ENCODE measurements at regions not wholly inside any gene's neighbourhood (a gene's known extent, or its start where the extent isn't known, plus 50 kb on each side); places are given as distances from the start of the nearest gene placed in this dataset.

DNA sequence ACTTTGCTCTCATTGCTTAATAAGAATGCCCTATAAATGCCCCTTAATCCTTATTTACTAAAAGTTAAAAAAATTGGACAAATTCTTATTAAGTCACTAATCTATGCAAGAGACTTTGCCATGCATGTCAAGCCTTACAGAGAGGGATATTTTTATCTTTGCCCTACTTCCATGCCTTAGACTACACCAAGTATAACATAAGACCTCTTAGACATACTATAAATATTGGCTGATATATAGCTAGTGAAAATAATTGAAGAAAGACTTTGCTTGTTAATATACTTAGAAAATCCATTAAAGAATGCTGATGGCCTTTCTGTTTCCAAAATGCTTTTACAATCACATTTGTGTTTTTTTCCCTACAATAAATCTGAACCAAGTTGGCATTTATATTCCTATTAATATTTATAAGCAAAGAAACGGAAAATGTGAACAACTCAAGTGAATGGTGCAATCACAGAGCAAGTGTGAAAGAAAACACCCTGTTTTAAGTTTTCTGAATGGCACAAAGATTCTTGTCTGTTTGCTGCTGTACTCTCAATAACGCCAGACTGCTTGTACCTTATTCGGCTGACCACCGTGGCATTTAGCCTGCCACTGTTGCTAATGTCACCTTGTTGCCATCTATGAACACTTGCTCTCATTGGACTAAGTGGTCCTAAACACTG is 105.0 kb downstream of the MC4R start:
- no peak for DNase-seq (ENCODE audit: low read depth, low spot score)
- in situ Hi-C loops (cut with HindIII; ENCODE audit: low sequenced_read_pairs), result no loop called here
- no peak overlapping the region for H3K4me3 ChIP-seq (ENCODE audit: low read depth, low read length)
- TF ChIP-seq, protein P1, sequence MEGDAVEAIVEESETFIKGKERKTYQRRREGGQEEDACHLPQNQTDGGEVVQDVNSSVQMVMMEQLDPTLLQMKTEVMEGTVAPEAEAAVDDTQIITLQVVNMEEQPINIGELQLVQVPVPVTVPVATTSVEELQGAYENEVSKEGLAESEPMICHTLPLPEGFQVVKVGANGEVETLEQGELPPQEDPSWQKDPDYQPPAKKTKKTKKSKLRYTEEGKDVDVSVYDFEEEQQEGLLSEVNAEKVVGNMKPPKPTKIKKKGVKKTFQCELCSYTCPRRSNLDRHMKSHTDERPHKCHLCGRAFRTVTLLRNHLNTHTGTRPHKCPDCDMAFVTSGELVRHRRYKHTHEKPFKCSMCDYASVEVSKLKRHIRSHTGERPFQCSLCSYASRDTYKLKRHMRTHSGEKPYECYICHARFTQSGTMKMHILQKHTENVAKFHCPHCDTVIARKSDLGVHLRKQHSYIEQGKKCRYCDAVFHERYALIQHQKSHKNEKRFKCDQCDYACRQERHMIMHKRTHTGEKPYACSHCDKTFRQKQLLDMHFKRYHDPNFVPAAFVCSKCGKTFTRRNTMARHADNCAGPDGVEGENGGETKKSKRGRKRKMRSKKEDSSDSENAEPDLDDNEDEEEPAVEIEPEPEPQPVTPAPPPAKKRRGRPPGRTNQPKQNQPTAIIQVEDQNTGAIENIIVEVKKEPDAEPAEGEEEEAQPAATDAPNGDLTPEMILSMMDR (IDR thresholded peaks at IDR 0.05; ENCODE audit: low read depth, low read length), result no peak

DNA sequence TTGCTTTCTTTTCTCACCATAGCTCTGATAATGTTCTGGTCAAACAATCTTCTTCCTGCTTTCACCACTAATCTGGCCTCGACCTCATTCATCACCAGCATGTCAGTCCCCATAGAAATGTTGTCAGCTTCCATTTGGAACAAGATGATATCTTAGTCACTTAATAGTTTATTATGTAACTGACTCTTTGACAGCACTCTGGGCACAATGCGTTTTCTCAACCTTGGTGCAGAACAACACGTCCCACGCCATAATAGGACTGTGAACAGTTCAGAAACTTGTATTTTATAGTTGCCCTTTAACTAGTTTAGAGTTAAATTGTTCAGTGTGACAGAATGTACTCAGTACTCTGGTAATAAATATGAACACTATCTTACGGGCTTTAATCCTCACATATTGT is 106.0 kb downstream of the MC4R start:
- H3K4me3 ChIP-seq (ENCODE audit: low read depth, low read length), result no peak overlapping the region
- in situ Hi-C loops (cut with HindIII; ENCODE audit: low sequenced_read_pairs), result no loop called here
- DNase-seq (ENCODE audit: low read depth, low spot score), result no peak
- TF ChIP-seq, protein P1 (IDR thresholded peaks at IDR 0.05; ENCODE audit: low read depth, low read length), result no peak

DNA sequence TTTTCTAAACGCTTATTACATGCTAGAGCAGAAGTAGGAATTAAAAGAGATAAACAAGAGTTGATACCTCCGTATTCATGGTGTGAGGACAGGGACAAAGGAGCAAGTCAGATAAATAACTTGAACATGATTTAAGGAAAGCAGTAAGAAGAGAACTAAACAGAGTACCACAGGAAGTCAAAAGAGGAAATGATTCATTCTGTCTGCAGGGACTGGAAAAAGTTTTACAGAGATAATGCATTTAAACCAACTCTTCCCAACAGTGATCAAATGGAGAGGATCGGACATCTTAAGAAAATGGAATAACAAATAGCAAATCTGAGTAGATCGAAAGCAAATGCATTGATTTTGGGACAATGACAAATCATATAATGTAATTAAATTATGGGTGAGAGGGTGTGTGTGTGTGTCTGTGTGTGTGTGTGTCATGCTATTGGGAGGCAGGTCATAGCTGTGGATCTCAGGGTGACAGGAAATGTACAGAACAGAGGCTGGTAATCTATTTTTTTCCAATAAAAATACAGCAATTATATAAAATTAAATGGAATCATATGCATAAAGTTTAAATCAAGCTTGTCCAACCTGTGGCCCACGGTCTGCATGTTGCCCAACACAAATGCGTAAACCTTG is 113.4 kb downstream of the MC4R start:
- in situ Hi-C loops (cut with HindIII; ENCODE audit: low sequenced_read_pairs), result no loop called here
- no peak overlapping the region for H3K4me3 ChIP-seq (ENCODE audit: low read depth, low read length)
- TF ChIP-seq, protein P1 (IDR thresholded peaks at IDR 0.05; ENCODE audit: low read depth, low read length), result no peak
- peak; percentile 51 for DNase-seq (ENCODE audit: low read depth, low spot score)

DNA sequence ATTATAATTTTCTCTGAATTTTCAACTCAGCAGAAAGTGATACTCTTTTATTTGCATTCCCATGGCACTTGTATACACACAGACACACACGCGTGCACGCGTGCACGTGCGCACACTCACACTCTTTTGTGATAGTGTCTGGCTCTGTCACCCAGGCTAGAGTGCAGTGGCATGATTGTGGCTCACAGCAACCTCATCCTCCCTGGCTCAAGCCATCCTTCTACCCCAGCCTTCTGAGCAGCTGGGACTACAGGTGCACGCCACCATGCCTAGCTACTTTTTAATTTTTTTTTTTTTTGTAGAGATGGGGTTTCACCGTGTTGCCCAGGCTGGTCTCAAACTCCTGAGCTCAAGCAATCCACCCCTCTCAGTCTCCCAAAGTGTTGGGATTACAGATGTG is 123.2 kb downstream of the MC4R start:
- no peak for DNase-seq (ENCODE audit: low read depth, low spot score)
- H3K4me3 ChIP-seq (ENCODE audit: low read depth, low read length), result no peak overlapping the region
- TF ChIP-seq, protein P1 (IDR thresholded peaks at IDR 0.05; ENCODE audit: low read depth, low read length), result no peak
- in situ Hi-C loops (cut with HindIII; ENCODE audit: low sequenced_read_pairs), result no loop called here

DNA sequence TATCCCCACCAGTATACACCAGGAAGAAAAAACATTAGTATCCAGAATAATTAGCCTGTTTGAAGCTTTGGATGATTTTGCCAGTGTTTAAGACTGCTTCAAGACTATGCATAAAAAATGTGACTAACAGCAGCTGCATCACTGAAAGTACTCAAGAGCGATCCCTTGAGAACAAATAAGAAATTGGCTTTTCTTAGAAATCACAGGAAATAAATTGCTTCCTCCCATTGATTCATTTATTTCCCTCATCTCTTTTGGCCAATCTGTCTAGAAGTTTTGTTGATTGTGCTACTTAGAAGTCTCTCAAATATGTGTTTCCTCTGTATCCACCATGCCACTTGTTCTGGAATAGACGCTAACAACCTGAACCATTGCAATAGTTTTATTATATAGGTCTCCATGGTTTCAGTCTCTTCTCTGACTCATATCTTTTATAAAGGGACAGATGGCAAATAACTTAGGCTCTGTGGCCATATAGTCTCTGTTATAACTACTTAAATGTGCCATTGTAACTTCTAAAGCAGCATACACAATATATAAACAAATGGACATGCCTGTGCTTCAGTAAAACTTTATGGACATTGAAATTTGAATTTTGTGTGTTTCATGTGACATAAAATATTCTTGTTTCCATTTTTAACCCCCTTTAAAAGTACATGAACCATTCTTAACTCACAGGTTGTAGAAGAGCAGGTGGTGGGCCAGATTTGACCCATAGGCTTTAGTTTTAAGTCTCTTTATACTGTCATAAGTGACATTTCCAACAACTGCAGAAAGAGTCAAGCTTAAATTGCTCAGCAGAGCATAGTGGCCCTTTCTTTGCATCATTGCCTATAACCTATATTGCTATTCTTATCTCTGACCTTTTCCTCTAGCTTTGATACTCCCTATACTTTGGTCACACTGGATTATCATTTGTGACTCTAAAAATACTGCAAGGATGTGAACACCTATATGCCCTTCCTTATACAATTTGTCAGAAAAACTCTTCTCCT is 123.9 kb downstream of the MC4R start:
- in situ Hi-C loops (cut with HindIII; ENCODE audit: low sequenced_read_pairs), result no loop called here
- TF ChIP-seq, protein P1 (IDR thresholded peaks at IDR 0.05; ENCODE audit: low read depth, low read length), result no peak
- no peak for DNase-seq (ENCODE audit: low read depth, low spot score)

DNA sequence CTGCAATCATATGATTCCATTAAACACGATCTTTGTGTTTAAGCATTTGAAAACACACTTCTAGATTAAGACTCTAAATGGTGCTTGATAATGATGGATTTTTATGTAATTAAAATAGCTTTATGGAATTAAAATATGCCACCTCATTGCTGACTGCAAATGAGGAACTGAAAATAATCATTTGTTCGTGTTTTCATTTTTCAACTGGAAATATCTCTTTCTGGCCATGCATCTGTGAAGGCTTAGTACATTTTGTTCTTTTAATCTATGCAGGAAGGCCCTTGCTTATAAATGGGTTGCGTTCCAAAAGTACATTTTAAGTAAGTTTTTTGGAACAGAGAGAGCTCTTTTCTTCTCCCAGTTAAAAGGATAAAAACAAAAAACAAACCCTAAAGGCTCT is 125.5 kb downstream of the MC4R start:
- in situ Hi-C loops (cut with HindIII; ENCODE audit: low sequenced_read_pairs), result no loop called here
- DNase-seq (ENCODE audit: low read depth, low spot score), result no peak
- no peak overlapping the region for H3K4me3 ChIP-seq (ENCODE audit: low read depth, low read length)
- TF ChIP-seq, protein P1 (IDR thresholded peaks at IDR 0.05; ENCODE audit: low read depth, low read length), result no peak

More for the DNA sequence above, 123.9 kb downstream of the MC4R start:
- no peak overlapping the region for H3K4me3 ChIP-seq (ENCODE audit: low read depth, low read length)
